Liver (tissue), 8 donors: ENCODE measurements at regions not wholly inside any gene's neighbourhood (a gene's known extent, or its start where the extent isn't known, plus 50 kb on each side); places are given as distances from the start of the nearest gene placed in this dataset.

Experiments
- DNase-seq: peaks from one replicate; pipeline ENCODE4 v3.0.0-alpha.2; 2017; ENCODE audit warnings: low spot score
- H3K27ac ChIP-seq, 2 donors: one replicate each; pipeline ENCODE4 v1.7.0; 2013; ENCODE audit warnings: inconsistent platforms in 2 of 2, low read length in 2 of 2, control low read depth in 1 of 2, low read depth in 1 of 2, mild to moderate bottlenecking in 1 of 2
- H3K27me3 ChIP-seq, 4 donors: one replicate each; pipeline versions ENCODE4 v1.6.1 to v1.7.0; 2013; ENCODE audit warnings: low read length in 3 of 4, inconsistent platforms in 1 of 4, mild to moderate bottlenecking in 1 of 4, moderate library complexity in 1 of 4; ENCODE audit not compliant: control insufficient read depth in 4 of 4, insufficient read depth in 4 of 4
- H3K36me3 ChIP-seq, 4 donors: one replicate each; pipeline versions ENCODE4 v1.6.1 to v1.7.0; 2013; ENCODE audit warnings: low read length in 3 of 4, mild to moderate bottlenecking in 3 of 4, low read depth in 1 of 4, moderate library complexity in 1 of 4; ENCODE audit not compliant: control insufficient read depth in 4 of 4, insufficient read depth in 3 of 4
- H3K4me1 ChIP-seq, 4 donors: one replicate each; pipeline versions ENCODE4 v1.6.1 to v1.7.0; 2013; ENCODE audit warnings: low read length in 3 of 4, mild to moderate bottlenecking in 3 of 4, moderate library complexity in 1 of 4; ENCODE audit not compliant: control insufficient read depth in 4 of 4, insufficient read depth in 4 of 4
- H3K4me3 ChIP-seq, 3 donors: one replicate each; pipeline versions ENCODE4 v1.6.1 to v1.7.0; 2013; ENCODE audit warnings: low read length in 3 of 3, control low read depth in 1 of 3, low read depth in 1 of 3, mild to moderate bottlenecking in 1 of 3
- H3K9ac ChIP-seq, 2 donors: one replicate each; pipeline ENCODE4 v1.7.0; 2013; ENCODE audit warnings: low read length in 2 of 2, mild to moderate bottlenecking in 2 of 2, moderate library complexity in 2 of 2, control low read depth in 1 of 2, low read depth in 1 of 2
- H3K9me3 ChIP-seq, 4 donors: one replicate each; pipeline versions ENCODE4 v1.6.1 to v1.7.0; 2013; ENCODE audit warnings: low read length in 3 of 4; ENCODE audit not compliant: control insufficient read depth in 4 of 4
- EGR1 ChIP-seq, 2 donors: IDR thresholded peaks; 2 replicates each; pipeline ENCODE4 v1.6.1; 2016 to 2018; ENCODE audit warnings: antibody characterized with exemption in 2 of 2, low read depth in 2 of 2
- FOXA1 ChIP-seq: IDR thresholded peaks from 2 replicates; pipeline ENCODE4 v1.6.1; 2016; ENCODE audit warnings: antibody characterized with exemption
- FOXA2 ChIP-seq: IDR thresholded peaks from 2 replicates; pipeline ENCODE4 v1.6.1; 2016; ENCODE audit warnings: antibody characterized with exemption
- HNF4A ChIP-seq, 2 donors: conservative IDR thresholded peaks; 2 replicates each; pipeline ENCODE4 v1.6.1; 2016; ENCODE audit warnings: antibody characterized with exemption in 2 of 2, mild to moderate bottlenecking in 2 of 2
- HNF4G ChIP-seq: IDR thresholded peaks from 2 replicates; pipeline ENCODE4 v1.6.1; 2016; ENCODE audit warnings: antibody characterized with exemption
- JUND ChIP-seq, 2 donors: IDR thresholded peaks; 2 replicates each; pipeline ENCODE4 v1.6.1; 2016; ENCODE audit warnings: antibody characterized with exemption in 2 of 2
- RAD21 ChIP-seq, 2 donors: IDR thresholded peaks; 2 replicates each; pipeline ENCODE4 v1.6.1; 2016; ENCODE audit warnings: antibody characterized with exemption in 2 of 2, mild to moderate bottlenecking in 2 of 2
- RXRA ChIP-seq, 2 donors: IDR thresholded peaks; 2 replicates each; pipeline ENCODE4 v1.6.1; 2017 to 2018; ENCODE audit warnings: antibody characterized with exemption in 2 of 2, mild to moderate bottlenecking in 1 of 2
- SP1 ChIP-seq: IDR thresholded peaks from 2 replicates; pipeline ENCODE4 v1.6.1; 2018; ENCODE audit warnings: antibody characterized with exemption, mild to moderate bottlenecking
- YY1 ChIP-seq: IDR thresholded peaks from 2 replicates; pipeline ENCODE4 v1.6.1; 2016; ENCODE audit warnings: antibody characterized with exemption, mild to moderate bottlenecking
- WGBS: extraction: QIAGEN DNeasy Blood & Tissue Kit; methylation state at CpG from one replicate; pipeline ENCODE4 v1.1.7; 2013; 5-methylcytosine and 5-hydroxymethylcytosine counted together
- TF ChIP-seq, protein P1 (sequence below): IDR thresholded peaks from 2 replicates; pipeline ENCODE4 v1.6.1; 2016; ENCODE audit warnings: antibody characterized with exemption, mild to moderate bottlenecking
- TF ChIP-seq, protein P2 (sequence below): fragments of 150-350 bp; IDR thresholded peaks from 2 replicates; pipeline ENCODE4 v1.5.1; 2017; ENCODE audit warnings: improper control_type of control experiment, low read depth, low read length; ENCODE audit not compliant: missing input control
- TF ChIP-seq, protein P3 (sequence below): IDR thresholded peaks from 2 replicates; pipeline ENCODE4 v1.6.1; 2016; ENCODE audit warnings: antibody characterized with exemption
- TF ChIP-seq, protein P4 (sequence below): IDR thresholded peaks from 2 replicates; pipeline ENCODE4 v1.6.1; 2016; ENCODE audit warnings: antibody characterized with exemption
- TF ChIP-seq, protein P5 (sequence below): IDR thresholded peaks from 2 replicates; pipeline ENCODE4 v1.6.1; 2016; ENCODE audit warnings: antibody characterized with exemption
- donor health status: healthy.
- donor health status: healthy.
- donor health status: healthy.
- donor health status: healthy.
- donor health status: healthy.

DNA sequence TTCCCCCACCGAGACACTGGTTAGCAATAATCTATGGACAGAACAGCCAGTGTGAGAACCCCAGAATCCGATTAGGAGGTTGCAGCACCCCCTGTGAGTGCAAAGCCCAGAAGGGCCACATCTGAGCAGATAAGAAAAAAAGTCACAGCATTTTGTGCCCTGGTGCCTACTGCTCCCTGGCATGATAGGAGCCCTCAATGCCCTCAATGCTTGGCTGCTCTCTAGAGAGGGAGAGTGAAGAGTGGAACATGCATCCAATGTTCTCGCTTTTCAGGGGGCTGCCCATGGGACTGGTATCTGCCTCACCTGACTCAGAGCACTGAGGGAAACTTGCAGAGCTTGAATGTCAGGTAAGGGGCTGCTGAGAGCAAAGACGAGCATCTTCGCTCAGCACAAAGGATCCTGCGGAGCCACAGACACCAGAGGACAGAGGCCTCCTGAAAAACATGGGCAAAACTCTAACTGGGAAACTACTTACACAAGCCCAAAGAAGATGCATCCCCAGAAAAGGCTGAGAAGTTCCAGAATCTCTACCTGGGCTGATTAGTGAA is 98.0 kb upstream of the FAM20C start:
- 93% methylated on average over 6 of the region's 6 CpGs for WGBS
- TF ChIP-seq SP1: no peak
- no peak for TF ChIP-seq HNF4A (conservative IDR thresholded peaks at IDR 0.05)
- TF ChIP-seq JUND (IDR thresholded peaks at IDR 0.05): no peak
- TF ChIP-seq, protein P1, sequence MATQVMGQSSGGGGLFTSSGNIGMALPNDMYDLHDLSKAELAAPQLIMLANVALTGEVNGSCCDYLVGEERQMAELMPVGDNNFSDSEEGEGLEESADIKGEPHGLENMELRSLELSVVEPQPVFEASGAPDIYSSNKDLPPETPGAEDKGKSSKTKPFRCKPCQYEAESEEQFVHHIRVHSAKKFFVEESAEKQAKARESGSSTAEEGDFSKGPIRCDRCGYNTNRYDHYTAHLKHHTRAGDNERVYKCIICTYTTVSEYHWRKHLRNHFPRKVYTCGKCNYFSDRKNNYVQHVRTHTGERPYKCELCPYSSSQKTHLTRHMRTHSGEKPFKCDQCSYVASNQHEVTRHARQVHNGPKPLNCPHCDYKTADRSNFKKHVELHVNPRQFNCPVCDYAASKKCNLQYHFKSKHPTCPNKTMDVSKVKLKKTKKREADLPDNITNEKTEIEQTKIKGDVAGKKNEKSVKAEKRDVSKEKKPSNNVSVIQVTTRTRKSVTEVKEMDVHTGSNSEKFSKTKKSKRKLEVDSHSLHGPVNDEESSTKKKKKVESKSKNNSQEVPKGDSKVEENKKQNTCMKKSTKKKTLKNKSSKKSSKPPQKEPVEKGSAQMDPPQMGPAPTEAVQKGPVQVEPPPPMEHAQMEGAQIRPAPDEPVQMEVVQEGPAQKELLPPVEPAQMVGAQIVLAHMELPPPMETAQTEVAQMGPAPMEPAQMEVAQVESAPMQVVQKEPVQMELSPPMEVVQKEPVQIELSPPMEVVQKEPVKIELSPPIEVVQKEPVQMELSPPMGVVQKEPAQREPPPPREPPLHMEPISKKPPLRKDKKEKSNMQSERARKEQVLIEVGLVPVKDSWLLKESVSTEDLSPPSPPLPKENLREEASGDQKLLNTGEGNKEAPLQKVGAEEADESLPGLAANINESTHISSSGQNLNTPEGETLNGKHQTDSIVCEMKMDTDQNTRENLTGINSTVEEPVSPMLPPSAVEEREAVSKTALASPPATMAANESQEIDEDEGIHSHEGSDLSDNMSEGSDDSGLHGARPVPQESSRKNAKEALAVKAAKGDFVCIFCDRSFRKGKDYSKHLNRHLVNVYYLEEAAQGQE: no peak
- TF ChIP-seq FOXA1: no peak
- no peak for TF ChIP-seq EGR1 (IDR thresholded peaks at IDR 0.05; ENCODE audit: low read depth in 2 of 2)
- TF ChIP-seq, protein P2, sequence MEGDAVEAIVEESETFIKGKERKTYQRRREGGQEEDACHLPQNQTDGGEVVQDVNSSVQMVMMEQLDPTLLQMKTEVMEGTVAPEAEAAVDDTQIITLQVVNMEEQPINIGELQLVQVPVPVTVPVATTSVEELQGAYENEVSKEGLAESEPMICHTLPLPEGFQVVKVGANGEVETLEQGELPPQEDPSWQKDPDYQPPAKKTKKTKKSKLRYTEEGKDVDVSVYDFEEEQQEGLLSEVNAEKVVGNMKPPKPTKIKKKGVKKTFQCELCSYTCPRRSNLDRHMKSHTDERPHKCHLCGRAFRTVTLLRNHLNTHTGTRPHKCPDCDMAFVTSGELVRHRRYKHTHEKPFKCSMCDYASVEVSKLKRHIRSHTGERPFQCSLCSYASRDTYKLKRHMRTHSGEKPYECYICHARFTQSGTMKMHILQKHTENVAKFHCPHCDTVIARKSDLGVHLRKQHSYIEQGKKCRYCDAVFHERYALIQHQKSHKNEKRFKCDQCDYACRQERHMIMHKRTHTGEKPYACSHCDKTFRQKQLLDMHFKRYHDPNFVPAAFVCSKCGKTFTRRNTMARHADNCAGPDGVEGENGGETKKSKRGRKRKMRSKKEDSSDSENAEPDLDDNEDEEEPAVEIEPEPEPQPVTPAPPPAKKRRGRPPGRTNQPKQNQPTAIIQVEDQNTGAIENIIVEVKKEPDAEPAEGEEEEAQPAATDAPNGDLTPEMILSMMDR: no peak
- TF ChIP-seq RAD21 (IDR thresholded peaks at IDR 0.05): no peak
- TF ChIP-seq, protein P3, sequence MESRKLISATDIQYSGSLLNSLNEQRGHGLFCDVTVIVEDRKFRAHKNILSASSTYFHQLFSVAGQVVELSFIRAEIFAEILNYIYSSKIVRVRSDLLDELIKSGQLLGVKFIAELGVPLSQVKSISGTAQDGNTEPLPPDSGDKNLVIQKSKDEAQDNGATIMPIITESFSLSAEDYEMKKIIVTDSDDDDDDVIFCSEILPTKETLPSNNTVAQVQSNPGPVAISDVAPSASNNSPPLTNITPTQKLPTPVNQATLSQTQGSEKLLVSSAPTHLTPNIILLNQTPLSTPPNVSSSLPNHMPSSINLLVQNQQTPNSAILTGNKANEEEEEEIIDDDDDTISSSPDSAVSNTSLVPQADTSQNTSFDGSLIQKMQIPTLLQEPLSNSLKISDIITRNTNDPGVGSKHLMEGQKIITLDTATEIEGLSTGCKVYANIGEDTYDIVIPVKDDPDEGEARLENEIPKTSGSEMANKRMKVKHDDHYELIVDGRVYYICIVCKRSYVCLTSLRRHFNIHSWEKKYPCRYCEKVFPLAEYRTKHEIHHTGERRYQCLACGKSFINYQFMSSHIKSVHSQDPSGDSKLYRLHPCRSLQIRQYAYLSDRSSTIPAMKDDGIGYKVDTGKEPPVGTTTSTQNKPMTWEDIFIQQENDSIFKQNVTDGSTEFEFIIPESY: no peak
- TF ChIP-seq, protein P4, sequence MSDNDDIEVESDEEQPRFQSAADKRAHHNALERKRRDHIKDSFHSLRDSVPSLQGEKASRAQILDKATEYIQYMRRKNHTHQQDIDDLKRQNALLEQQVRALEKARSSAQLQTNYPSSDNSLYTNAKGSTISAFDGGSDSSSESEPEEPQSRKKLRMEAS: no peak
- no peak for TF ChIP-seq FOXA2
- TF ChIP-seq RXRA (IDR thresholded peaks at IDR 0.05): no peak
- no peaks in the 10 kb centered on the region for H3K27me3 ChIP-seq
- H3K36me3 ChIP-seq: no peaks in the 10 kb centered on the region
- no peak overlapping the region for H3K27ac ChIP-seq
- no peaks in the 10 kb centered on the region for H3K9me3 ChIP-seq
- H3K4me3 ChIP-seq: no peak overlapping the region
- no peak overlapping the region for H3K9ac ChIP-seq
- no peak for DNase-seq
- no peaks in the 10 kb centered on the region for H3K4me1 ChIP-seq

DNA sequence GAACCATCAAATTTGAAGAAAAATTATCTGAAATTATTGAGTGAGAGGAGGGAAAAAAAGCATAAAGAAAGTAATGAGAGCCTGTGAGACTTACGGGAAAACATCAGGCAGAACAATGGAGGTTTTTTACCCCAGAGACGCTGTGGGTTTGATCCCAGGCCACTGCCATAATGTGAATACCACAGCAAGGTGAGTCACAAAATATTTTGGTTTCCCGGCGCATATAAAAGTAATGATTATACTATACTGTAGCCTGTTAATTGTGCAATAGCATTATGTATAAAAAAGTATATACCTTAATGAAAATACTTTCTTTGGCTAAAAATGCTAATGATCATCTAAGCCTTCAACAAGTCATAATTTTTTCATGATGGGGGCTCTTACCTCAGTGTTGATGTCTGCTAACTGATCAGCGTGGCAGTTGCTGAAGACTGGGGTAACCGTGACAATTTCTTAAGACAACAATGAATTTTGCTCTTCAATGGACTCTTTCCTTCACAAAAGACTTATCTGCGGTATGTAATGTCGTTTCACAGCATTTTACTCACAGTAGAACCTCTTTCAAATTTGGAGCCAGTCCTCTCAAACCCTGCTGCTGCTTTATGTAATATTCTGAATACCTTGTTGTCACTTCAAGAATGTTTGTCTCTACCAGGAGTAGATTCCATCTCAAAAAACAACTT is 97.0 kb upstream of the FAM20C start:
- TF ChIP-seq HNF4G (no peak), YY1 (no peak), RXRA (IDR thresholded peaks at IDR 0.05) (no peak), FOXA2 (no peak), SP1 (no peak), RAD21 (IDR thresholded peaks at IDR 0.05) (no peak), FOXA1 (no peak)
- TF ChIP-seq, protein P4: no peak
- TF ChIP-seq, protein P3: no peak
- TF ChIP-seq, protein P1: no peak
- TF ChIP-seq, protein P5, sequence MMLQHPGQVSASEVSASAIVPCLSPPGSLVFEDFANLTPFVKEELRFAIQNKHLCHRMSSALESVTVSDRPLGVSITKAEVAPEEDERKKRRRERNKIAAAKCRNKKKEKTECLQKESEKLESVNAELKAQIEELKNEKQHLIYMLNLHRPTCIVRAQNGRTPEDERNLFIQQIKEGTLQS: no peak
- no peaks in the 10 kb centered on the region for H3K36me3 ChIP-seq
- H3K9ac ChIP-seq: no peak overlapping the region
- no peaks in the 10 kb centered on the region for H3K27me3 ChIP-seq
- no peaks in the 10 kb centered on the region for H3K9me3 ChIP-seq
- H3K27ac ChIP-seq: no peak overlapping the region
- H3K4me3 ChIP-seq: no peak overlapping the region
- WGBS: 84% methylated on average over 8 of the region's 8 CpGs
- no peak for DNase-seq
- no peaks in the 10 kb centered on the region for H3K4me1 ChIP-seq
